ENCODE measurements at regions not wholly inside any gene's neighbourhood (a gene's known extent, or its start where the extent isn't known, plus 50 kb on each side); places are given as distances from the start of the nearest gene placed in this dataset.

GRCh38 chr5:28082610-28083009, 1044.2 kb upstream of the CDH9 start:
- TF ChIP-seq CTCF (IDR thresholded peaks at IDR 0.05; ENCODE audit: control extremely low read depth in 1 of 3, insufficient read depth in 1 of 3, low read depth in 1 of 3, low read length in 3 of 3), result no peak
- no peak for TF ChIP-seq TCF12 (IDR thresholded peaks at IDR 0.05; ENCODE audit: low read depth, low read length)
- no peak for TF ChIP-seq BACH1 (IDR thresholded peaks at IDR 0.05; ENCODE audit: low read length)
- TF ChIP-seq, protein P1, sequence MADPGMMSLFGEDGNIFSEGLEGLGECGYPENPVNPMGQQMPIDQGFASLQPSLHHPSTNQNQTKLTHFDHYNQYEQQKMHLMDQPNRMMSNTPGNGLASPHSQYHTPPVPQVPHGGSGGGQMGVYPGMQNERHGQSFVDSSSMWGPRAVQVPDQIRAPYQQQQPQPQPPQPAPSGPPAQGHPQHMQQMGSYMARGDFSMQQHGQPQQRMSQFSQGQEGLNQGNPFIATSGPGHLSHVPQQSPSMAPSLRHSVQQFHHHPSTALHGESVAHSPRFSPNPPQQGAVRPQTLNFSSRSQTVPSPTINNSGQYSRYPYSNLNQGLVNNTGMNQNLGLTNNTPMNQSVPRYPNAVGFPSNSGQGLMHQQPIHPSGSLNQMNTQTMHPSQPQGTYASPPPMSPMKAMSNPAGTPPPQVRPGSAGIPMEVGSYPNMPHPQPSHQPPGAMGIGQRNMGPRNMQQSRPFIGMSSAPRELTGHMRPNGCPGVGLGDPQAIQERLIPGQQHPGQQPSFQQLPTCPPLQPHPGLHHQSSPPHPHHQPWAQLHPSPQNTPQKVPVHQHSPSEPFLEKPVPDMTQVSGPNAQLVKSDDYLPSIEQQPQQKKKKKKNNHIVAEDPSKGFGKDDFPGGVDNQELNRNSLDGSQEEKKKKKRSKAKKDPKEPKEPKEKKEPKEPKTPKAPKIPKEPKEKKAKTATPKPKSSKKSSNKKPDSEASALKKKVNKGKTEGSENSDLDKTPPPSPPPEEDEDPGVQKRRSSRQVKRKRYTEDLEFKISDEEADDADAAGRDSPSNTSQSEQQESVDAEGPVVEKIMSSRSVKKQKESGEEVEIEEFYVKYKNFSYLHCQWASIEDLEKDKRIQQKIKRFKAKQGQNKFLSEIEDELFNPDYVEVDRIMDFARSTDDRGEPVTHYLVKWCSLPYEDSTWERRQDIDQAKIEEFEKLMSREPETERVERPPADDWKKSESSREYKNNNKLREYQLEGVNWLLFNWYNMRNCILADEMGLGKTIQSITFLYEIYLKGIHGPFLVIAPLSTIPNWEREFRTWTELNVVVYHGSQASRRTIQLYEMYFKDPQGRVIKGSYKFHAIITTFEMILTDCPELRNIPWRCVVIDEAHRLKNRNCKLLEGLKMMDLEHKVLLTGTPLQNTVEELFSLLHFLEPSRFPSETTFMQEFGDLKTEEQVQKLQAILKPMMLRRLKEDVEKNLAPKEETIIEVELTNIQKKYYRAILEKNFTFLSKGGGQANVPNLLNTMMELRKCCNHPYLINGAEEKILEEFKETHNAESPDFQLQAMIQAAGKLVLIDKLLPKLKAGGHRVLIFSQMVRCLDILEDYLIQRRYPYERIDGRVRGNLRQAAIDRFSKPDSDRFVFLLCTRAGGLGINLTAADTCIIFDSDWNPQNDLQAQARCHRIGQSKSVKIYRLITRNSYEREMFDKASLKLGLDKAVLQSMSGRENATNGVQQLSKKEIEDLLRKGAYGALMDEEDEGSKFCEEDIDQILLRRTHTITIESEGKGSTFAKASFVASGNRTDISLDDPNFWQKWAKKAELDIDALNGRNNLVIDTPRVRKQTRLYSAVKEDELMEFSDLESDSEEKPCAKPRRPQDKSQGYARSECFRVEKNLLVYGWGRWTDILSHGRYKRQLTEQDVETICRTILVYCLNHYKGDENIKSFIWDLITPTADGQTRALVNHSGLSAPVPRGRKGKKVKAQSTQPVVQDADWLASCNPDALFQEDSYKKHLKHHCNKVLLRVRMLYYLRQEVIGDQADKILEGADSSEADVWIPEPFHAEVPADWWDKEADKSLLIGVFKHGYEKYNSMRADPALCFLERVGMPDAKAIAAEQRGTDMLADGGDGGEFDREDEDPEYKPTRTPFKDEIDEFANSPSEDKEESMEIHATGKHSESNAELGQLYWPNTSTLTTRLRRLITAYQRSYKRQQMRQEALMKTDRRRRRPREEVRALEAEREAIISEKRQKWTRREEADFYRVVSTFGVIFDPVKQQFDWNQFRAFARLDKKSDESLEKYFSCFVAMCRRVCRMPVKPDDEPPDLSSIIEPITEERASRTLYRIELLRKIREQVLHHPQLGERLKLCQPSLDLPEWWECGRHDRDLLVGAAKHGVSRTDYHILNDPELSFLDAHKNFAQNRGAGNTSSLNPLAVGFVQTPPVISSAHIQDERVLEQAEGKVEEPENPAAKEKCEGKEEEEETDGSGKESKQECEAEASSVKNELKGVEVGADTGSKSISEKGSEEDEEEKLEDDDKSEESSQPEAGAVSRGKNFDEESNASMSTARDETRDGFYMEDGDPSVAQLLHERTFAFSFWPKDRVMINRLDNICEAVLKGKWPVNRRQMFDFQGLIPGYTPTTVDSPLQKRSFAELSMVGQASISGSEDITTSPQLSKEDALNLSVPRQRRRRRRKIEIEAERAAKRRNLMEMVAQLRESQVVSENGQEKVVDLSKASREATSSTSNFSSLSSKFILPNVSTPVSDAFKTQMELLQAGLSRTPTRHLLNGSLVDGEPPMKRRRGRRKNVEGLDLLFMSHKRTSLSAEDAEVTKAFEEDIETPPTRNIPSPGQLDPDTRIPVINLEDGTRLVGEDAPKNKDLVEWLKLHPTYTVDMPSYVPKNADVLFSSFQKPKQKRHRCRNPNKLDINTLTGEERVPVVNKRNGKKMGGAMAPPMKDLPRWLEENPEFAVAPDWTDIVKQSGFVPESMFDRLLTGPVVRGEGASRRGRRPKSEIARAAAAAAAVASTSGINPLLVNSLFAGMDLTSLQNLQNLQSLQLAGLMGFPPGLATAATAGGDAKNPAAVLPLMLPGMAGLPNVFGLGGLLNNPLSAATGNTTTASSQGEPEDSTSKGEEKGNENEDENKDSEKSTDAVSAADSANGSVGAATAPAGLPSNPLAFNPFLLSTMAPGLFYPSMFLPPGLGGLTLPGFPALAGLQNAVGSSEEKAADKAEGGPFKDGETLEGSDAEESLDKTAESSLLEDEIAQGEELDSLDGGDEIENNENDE (IDR thresholded peaks at IDR 0.05; ENCODE audit: insufficient replicate concordance, low read length), result no peak

Data from H1 (cell line).